Mesothelial cell of epicardium (in vitro differentiated cells): ENCODE measurements at regions not wholly inside any gene's neighbourhood (a gene's known extent, or its start where the extent isn't known, plus 50 kb on each side); places are given as distances from the start of the nearest gene placed in this dataset.

Source experiments
- DNase-seq, 2 experiments: peaks; one replicate each; pipeline ENCODE4 v3.0.0; 2021; ENCODE audit warnings: low spot score in 2 of 2; ENCODE audit not compliant: unreplicated experiment in 2 of 2
- H3K27ac Mint-ChIP-seq: 2 replicates; pipeline ENCODE4 v1.8.0; 2021; ENCODE audit warnings: mixed read lengths
- H3K27me3 Mint-ChIP-seq: 2 replicates; pipeline ENCODE4 v1.8.0; 2021; ENCODE audit warnings: low read depth, mixed read lengths
- H3K36me3 Mint-ChIP-seq: 2 replicates; pipeline ENCODE4 v1.8.0; 2021; ENCODE audit warnings: mixed read lengths
- H3K4me1 Mint-ChIP-seq: 2 replicates; pipeline ENCODE4 v1.8.0; 2021; ENCODE audit warnings: mixed read lengths
- H3K4me3 Mint-ChIP-seq: 2 replicates; pipeline ENCODE4 v1.8.0; 2021; ENCODE audit warnings: mild to moderate bottlenecking, moderate library complexity, mixed read lengths
- H3K9me3 Mint-ChIP-seq: 2 replicates; pipeline ENCODE4 v1.8.0; 2021; ENCODE audit warnings: mixed read lengths
- TF ChIP-seq, protein P1 (sequence below): fragments of 200-600 bp; sonication (generic); IDR thresholded peaks from one replicate; pipeline ENCODE4 v1.5.0; 2021; ENCODE audit warnings: antibody characterized with exemption; ENCODE audit not compliant: unreplicated experiment

DNA sequence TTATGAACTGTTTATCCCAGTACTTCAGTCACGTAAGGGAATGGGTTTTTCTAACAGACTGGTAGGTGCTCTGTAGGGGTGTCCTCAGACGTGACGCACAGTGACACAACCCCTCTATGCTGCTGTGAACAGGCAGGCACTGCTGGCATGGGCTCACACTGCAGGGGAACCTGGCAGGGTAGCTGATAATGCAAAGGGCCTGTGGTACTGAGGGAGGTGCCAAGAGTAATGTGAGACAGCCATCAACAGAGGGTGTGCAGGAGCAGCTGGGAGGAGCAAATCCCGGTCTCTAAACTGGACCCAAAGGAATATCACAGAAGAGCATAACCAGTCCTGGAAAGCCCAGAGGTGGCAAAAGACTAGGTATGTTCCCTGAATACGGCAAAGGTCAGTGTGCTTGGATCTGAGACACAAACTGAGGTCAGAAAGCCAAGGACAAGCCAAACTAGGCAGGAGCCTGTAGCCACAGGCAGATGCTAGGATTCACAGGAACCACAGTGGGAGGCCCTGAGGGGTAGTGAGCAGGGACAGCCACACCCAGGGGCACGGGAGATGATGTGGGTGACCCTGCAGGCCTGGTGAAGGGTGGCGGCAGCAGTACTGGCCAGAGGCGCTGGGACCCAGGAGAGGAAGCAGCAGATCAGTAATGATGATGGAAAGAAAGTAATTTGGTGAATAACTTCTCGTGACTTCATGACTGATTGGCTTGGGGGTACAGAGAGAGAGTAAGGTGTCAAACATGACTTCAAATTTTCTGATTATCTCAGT lies 248.1 kb upstream of the CHRNA7 start:
- Mint-ChIP-seq H3K36me3 (no peaks in the 10 kb centered on the region), H3K4me3 (no peak overlapping the region), H3K4me1 (no peaks in the 10 kb centered on the region), H3K27ac (no peak overlapping the region), H3K27me3 (peaks cover 29% of the 10 kb centered on the region), H3K9me3 (no peaks in the 10 kb centered on the region)
- no peak for DNase-seq
- TF ChIP-seq, protein P1, sequence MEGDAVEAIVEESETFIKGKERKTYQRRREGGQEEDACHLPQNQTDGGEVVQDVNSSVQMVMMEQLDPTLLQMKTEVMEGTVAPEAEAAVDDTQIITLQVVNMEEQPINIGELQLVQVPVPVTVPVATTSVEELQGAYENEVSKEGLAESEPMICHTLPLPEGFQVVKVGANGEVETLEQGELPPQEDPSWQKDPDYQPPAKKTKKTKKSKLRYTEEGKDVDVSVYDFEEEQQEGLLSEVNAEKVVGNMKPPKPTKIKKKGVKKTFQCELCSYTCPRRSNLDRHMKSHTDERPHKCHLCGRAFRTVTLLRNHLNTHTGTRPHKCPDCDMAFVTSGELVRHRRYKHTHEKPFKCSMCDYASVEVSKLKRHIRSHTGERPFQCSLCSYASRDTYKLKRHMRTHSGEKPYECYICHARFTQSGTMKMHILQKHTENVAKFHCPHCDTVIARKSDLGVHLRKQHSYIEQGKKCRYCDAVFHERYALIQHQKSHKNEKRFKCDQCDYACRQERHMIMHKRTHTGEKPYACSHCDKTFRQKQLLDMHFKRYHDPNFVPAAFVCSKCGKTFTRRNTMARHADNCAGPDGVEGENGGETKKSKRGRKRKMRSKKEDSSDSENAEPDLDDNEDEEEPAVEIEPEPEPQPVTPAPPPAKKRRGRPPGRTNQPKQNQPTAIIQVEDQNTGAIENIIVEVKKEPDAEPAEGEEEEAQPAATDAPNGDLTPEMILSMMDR, result no peak

DNA sequence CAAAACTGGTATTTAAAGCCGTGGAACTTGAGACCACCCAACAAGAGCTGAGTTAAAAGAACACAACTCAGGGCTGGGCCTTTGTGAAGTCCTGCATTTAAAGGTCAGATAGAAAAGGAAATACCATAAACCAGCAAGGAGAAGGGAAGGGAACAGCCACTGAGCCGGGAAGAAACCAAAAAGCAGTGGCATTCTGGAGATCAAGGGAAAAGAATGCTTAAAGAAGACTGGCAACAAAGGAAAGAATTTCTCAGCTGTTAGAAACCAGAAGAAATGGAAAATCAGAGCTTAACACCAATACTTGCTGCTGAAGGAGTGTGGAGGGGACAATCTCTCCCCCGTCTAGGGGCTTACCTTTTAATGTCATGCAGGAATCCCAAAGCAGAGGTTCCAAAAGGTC lies 247.4 kb upstream of the CHRNA7 start:
- no peak overlapping the region for H3K4me3 Mint-ChIP-seq
- H3K27ac Mint-ChIP-seq, result no peak overlapping the region
- peaks cover 26% of the 10 kb centered on the region for H3K27me3 Mint-ChIP-seq
- H3K9me3 Mint-ChIP-seq, result no peaks in the 10 kb centered on the region
- no peaks in the 10 kb centered on the region for H3K4me1 Mint-ChIP-seq
- TF ChIP-seq, protein P1, result no peak
- H3K36me3 Mint-ChIP-seq, result no peaks in the 10 kb centered on the region
- no peak for DNase-seq

DNA sequence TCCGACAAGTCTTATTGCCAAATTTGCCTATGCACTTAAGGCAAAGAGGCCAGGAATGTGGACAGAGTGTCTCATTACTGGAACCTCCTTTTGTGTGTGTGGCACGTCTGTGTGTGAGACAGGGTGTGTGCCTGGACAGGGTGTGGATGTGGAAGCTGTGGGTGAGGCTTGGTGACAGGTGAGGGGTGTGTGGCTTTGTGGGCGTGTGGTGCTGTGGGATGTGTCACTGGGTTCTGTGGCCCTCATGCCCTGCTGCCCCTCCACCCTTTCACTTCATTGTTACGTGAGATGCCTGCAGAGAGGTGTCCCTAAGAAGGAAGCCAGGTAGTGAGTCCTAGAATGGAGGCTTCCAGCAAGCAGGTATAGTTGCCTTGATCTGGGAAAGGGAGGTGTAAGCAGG lies 244.0 kb upstream of the CHRNA7 start:
- no peak for DNase-seq
- Mint-ChIP-seq H3K27ac (no peak overlapping the region), H3K4me1 (no peaks in the 10 kb centered on the region), H3K36me3 (no peaks in the 10 kb centered on the region), H3K4me3 (no peak overlapping the region), H3K27me3 (peaks cover 31% of the 10 kb centered on the region), H3K9me3 (no peaks in the 10 kb centered on the region)
- TF ChIP-seq, protein P1, result no peak

DNA sequence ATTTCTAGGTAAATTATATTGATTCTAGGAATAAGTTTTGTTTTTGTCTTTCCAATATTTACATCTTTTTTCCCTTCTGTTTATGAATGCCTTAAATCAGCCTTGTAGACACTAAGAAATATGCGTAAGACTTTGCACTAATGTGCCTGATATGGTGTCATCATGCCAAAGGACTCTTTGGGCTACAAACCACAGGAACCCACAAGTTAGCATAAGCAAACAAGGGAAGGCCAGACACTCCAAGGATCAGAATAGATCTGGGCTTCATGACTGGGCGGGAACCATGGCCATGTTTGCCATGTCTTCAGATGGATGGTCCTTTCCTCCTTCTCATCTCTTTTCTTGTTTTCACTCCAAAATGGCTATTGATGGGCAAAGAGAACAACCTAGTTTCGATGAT lies 242.2 kb upstream of the CHRNA7 start:
- no peak overlapping the region for H3K27ac Mint-ChIP-seq
- no peaks in the 10 kb centered on the region for H3K4me1 Mint-ChIP-seq
- peaks cover 22% of the 10 kb centered on the region for H3K27me3 Mint-ChIP-seq
- TF ChIP-seq, protein P1, result no peak
- H3K9me3 Mint-ChIP-seq, result no peaks in the 10 kb centered on the region
- no peaks in the 10 kb centered on the region for H3K36me3 Mint-ChIP-seq
- H3K4me3 Mint-ChIP-seq, result no peak overlapping the region
- DNase-seq, result no peak

DNA sequence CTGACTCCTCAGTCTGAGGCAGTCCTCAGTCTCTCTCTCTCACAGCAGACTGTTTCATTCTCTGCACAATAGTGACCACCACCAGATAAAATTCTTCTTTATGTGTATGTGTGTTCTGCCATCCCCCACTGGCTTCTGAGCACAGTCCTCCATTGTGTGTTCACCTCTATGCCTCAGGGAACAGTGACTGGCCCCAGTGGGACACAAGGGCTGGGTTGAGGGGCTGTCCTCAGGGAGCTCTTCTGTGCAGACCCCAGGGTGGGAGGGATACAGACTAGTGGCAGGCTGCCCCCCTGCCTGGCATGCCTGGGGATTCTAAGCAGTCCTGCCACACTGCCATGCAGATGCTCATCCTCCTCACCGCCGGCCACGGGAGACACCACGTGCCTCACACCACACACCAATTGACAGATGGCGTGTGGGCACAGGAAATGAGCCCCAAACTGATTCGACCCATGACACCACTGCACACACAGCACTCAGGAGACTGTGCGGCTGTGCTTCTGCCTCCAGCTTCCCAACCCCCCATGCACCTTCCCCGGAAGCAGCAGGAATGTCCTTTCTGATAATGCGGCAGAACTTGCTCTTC lies 237.6 kb upstream of the CHRNA7 start:
- Mint-ChIP-seq H3K36me3 (no peaks in the 10 kb centered on the region), H3K4me1 (no peaks in the 10 kb centered on the region), H3K4me3 (no peak overlapping the region), H3K9me3 (no peaks in the 10 kb centered on the region), H3K27me3 (peaks cover 7% of the 10 kb centered on the region), H3K27ac (no peak overlapping the region)
- DNase-seq, result no peak
- TF ChIP-seq, protein P1, result no peak
